Stimulated activated naive CD8-positive, alpha-beta T cell treated with anti-CD3 and anti-CD28 coated beads, Interleukin-15, amount 100 ng/mL, for 72 hours (primary cell): ENCODE measurements at regions not wholly inside any gene's neighbourhood (a gene's known extent, or its start where the extent isn't known, plus 50 kb on each side); places are given as distances from the start of the nearest gene placed in this dataset.

ENCODE experiments used
- ATAC-seq: fragments of 150-1000 bp; cut with Tn5 transposase; 2 replicates; pipeline ENCODE4 v1.10.0; 2021; ENCODE audit warnings: mild to moderate bottlenecking, moderate library complexity
- DNase-seq, 2 donors: peaks; one replicate each; pipeline ENCODE4 v3.0.0; 2021 to 2022
- H3K27ac Mint-ChIP-seq, 2 donors: one replicate each; pipeline ENCODE4 v1.8.0; 2022; ENCODE audit warnings: mild to moderate bottlenecking in 2 of 2, mixed read lengths in 2 of 2, moderate library complexity in 2 of 2
- H3K27me3 Mint-ChIP-seq: one replicate; pipeline ENCODE4 v1.8.0; 2022; ENCODE audit warnings: mixed read lengths
- H3K4me1 Mint-ChIP-seq: one replicate; pipeline ENCODE4 v1.8.0; 2022; ENCODE audit warnings: mild to moderate bottlenecking, mixed read lengths
- H3K4me3 Mint-ChIP-seq, 2 donors: one replicate each; pipeline ENCODE4 v1.8.0; 2022; ENCODE audit warnings: mild to moderate bottlenecking in 2 of 2, mixed read lengths in 2 of 2, moderate library complexity in 1 of 2
- H3K9me3 Mint-ChIP-seq, 2 donors: one replicate each; pipeline ENCODE4 v1.8.0; 2022; ENCODE audit warnings: mixed read lengths in 2 of 2

DNA sequence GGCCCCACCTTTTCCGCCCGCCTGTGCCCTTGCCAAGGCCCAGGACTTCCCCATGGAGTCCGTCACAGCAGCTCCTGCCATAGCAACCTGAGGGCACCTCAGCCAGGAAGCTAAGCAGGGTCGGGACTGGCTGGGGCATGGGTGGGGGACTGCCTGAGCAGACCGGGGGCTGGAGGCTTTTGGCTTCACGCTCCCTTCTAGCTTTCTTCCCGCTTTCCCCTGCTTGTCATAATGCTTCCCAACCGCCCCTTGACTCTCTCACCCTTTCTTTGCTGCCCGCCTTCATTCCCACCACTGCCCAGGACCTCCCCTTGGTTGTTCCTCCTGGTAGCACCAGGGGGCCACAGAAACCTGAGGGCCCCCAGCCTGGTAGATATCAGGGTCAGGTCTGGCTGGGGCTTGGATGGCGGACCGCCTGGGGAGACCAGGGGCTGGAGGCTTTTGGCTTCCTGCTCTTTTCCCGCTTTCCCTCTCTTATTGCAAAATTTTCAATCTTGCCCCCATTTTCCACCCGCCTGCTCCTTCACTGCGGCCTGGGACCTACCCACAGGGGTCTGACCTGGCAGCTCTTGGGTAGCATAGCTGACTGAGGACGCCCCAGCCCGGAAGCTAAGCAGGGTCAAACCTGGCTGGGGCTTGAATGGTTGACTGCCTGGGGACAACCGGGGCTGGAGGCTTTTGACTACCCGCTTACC, 2287.7 kb downstream of the TP53TG3F start:
- Mint-ChIP-seq H3K27ac (no peak overlapping the region), H3K9me3 (peaks cover 29 to 85% of the 10 kb centered on the region in 2 donors), H3K4me1 (no peaks in the 10 kb centered on the region), H3K27me3 (no peaks in the 10 kb centered on the region), H3K4me3 (no peak overlapping the region)
- no peak for DNase-seq
- ATAC-seq: no peak

GRCh38 chr16:35747658-35748455, 2288.4 kb downstream of the TP53TG3F start:
- Mint-ChIP-seq H3K27ac (peak overlapping the region in 1 of 2 donors; percentile 61), H3K9me3 (peaks cover 22 to 85% of the 10 kb centered on the region in 2 donors), H3K4me1 (no peaks in the 10 kb centered on the region), H3K4me3 (no peak overlapping the region), H3K27me3 (no peaks in the 10 kb centered on the region)
- ATAC-seq (no peak), DNase-seq (no peak)

DNA sequence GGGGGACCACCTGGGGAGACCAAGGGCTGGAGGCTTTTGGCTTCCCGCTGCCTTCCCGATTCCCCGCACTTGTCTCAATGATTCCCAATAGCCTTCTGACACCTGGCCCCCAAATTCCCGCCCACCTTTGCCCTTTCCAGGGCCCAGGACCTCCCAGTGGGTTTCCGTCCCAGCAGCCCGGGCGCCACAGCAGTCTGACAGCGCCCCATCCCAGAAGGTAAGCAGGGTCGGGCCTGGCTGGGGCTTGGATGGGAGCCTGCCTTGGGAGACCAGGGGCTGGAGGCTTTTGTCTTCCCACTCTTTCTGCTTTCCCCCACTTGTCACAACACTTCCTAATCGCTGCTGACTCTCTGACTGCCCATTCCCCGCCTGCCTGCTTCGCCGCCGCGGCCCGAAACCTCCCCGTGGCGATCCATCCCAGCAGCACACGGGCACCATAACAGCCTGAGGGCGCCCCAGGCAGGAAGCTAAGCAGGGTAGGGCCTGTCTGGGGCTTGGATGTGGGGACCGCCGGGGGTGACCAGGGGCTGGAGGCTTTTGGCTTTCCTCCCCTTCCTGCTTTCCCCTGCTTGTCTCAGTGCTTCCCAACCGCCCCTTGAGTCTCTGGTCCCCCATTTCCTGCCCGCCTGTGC, 2289.3 kb downstream of the TP53TG3F start:
- Mint-ChIP-seq H3K4me3 (no peak overlapping the region), H3K4me1 (no peaks in the 10 kb centered on the region), H3K9me3 (peaks cover 17 to 90% of the 10 kb centered on the region in 2 donors)

DNA sequence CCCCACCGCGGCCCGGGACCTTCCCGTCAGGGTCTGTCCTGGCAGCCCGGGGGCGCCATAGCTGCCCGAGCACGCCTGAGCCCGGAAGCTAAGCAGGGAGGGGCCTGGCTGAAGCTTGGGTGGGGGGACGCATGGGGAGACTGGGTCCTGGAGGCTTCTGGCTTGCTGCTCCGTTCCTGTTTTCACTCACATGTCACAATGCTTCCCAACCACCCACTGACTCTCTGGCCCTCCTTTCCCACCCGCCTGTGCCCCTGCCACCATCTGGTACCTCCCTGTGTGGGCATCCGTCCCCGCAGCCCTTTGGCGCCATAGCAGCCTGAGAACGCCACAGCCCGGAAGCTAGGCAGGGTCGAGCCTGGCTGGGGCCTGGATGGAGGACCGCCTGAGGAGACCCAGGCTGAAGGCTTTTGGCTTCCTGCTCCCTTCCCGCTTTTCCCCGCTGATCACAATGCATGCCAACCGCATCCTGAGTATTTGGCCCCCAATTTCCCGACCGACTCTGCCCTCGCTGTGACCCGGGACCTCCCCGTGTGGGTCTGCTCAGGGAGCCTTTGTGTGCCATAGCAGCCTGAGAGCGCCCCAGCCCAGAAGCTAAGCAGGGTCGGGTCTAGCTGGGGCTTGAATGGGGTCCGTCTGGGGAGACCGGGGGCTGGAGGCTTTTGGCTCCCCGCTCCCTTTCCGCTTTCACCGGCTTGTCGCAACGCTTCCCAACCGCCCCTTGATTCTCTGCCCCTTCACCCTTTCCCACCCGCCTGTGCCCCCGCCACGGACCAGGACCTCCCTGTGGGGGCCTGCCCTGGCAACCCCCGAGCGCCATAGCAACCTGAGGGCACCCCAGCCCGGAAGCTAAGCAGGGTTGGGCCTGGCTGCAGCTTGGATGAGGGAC, 2290.1 kb downstream of the TP53TG3F start:
- H3K4me1 Mint-ChIP-seq: no peaks in the 10 kb centered on the region
- no peak overlapping the region for H3K27ac Mint-ChIP-seq
- no peak for ATAC-seq

More for the DNA sequence above, 2289.3 kb downstream of the TP53TG3F start:
- DNase-seq: no peak
- no peak for ATAC-seq
- no peak overlapping the region for H3K27ac Mint-ChIP-seq
- no peaks in the 10 kb centered on the region for H3K27me3 Mint-ChIP-seq

GRCh38 chr16:35750157-35750689, 2290.8 kb downstream of the TP53TG3F start:
- Mint-ChIP-seq H3K27ac (no peak overlapping the region), H3K27me3 (no peaks in the 10 kb centered on the region), H3K9me3 (peaks cover 5 to 86% of the 10 kb centered on the region in 2 donors), H3K4me1 (no peaks in the 10 kb centered on the region), H3K4me3 (no peak overlapping the region)
- no peak for ATAC-seq
- DNase-seq: no peak

More for the DNA sequence above, 2290.1 kb downstream of the TP53TG3F start:
- peaks cover 10 to 86% of the 10 kb centered on the region in 2 donors for H3K9me3 Mint-ChIP-seq
- no peaks in the 10 kb centered on the region for H3K27me3 Mint-ChIP-seq
- H3K4me3 Mint-ChIP-seq: no peak overlapping the region
- no peak for DNase-seq

DNA sequence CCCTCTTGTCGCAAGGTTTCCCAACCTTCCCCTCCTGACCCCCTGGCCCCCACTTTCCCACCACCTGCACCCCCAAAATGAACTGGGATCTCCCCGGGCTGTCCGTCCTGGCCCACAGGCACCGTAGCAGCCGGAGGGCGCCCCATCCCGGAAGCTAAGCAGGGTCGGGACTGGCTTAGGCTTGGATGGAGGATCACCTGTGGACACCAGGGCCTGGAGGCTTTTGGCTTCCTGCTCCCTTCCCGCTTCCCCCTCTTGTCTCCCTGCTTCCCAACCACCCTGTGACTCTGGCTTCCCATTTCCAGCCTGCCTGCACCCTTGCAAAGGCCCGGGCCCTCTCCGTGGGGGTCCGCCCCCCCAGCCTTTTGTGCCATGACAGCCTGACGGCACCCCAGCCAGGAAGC, 2291.3 kb downstream of the TP53TG3F start:
- no peak overlapping the region for H3K4me3 Mint-ChIP-seq
- H3K9me3 Mint-ChIP-seq: peaks cover 3 to 85% of the 10 kb centered on the region in 2 donors
- no peaks in the 10 kb centered on the region for H3K4me1 Mint-ChIP-seq
- DNase-seq: no peak
- ATAC-seq: no peak
- no peaks in the 10 kb centered on the region for H3K27me3 Mint-ChIP-seq
- H3K27ac Mint-ChIP-seq: no peak overlapping the region

DNA sequence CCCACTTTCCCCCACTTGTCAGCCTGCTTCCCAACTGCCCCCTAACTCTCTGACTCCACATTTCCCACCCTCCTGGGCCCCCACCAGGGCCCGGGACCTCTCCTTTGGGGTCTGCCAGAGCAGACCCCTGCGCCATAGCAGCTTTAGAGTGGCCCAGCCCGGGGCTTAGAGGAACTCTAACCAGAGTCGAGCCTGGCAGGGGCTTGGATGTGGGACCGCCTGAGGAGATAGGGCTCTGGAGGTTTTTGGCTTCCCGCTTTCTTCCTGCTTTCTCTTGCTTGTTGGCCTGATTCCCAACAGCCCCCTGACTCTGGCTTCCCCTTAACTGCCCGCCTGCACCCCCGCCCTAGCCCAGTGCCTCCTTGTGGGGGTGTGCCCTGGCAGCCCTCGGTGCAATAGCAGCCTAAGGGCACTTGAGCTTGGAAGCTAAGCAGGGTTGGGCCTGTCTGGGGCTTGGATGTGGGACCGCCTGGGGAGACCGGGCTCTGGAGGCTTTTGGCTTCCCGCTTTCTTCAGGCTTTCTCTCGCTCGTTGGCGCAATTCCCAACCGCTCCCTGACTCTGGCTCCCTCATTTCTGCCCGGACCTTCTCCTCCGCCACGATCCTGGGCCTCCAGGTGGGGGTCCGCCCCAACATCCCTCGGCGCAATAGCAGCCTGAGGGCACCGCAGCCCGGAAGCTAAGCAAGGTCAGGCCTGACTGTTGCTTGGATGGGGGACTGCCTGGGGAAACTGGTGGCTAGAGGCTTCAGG, 2292.0 kb downstream of the TP53TG3F start:
- H3K4me1 Mint-ChIP-seq: no peaks in the 10 kb centered on the region
- DNase-seq (no peak), ATAC-seq (no peak)
- no peaks in the 10 kb centered on the region for H3K27me3 Mint-ChIP-seq
- H3K27ac Mint-ChIP-seq: no peak overlapping the region
- H3K4me3 Mint-ChIP-seq: no peak overlapping the region
- peaks cover 3 to 78% of the 10 kb centered on the region in 2 donors for H3K9me3 Mint-ChIP-seq

DNA sequence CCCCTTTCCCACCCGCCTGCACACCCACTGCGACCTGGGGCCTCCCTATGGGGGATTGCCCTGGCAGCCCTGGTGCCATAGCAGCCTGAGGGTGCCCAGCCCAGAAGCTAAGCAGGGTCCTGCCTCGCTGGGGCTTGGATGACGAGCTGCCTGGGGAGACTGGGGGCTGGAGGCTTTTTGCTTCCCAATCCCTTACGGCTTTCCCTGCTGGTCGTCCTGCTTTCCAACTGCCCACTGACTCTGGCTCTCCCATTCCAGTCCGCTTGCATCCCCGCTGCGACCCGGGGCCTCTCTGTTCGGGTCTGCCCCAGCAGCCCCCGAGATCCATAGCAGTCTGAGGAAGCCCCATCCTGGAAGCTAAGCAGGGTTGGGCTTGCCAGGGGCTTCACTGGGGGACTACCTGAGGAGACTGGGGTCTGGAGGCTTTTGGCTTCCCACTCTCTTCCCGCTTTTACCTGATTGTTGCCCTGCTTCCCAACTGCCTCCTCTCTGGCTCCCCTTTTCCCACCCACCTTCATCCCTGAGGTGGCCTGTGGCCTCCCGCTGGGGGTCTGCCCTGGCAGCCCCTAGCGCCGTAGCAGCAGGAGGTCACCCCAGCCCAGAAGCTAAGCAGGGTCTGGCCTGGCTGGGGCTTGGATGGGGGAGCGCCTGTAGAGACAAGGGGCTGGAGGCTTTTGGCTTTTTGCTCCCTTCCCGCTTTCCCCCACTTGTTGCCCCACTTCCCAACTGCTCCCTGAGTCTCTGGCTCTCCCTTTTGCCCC, 2292.8 kb downstream of the TP53TG3F start:
- Mint-ChIP-seq H3K9me3 (peaks cover 3 to 73% of the 10 kb centered on the region in 2 donors), H3K27ac (no peak overlapping the region), H3K4me3 (no peak overlapping the region), H3K4me1 (no peaks in the 10 kb centered on the region), H3K27me3 (no peaks in the 10 kb centered on the region)
- DNase-seq (no peak), ATAC-seq (no peak)

DNA sequence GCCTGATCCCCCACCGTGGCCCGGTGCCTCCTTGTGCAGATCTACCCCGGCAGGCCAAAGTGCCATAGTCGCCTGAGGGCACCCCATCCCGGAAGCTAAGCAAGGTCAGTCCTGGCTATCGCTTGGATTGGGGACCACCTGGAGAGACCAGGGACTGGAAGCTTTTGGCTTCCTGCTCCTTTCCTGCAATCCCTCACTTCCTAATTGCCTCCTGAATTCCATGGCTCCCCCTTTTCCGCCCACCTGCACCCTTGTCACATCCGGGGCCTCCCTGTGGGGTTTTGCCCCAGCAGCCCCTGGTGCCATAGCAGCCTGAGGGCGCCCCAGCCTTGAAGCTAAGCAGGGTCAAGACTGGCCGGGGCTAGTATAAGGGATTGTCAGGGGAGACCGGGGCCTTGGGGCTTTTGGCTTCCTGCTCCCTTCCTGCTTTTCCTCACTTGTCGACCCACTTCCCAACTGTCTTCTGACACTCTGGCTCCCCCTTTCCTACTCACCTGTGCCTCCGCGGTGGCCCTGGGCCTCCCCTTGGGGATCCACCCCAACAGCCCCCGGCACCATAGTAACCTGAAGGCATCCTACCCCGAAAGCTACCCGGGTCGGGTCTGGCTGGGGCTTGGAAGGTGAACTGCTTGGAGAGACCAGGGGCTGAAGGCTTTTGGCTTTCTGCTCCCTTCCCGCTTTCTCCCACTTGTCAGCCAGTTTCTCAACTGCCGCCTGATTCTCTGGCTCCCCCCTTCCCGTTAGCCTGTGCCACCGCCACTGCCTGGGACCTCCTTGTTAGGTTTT, 2293.6 kb downstream of the TP53TG3F start:
- Mint-ChIP-seq H3K9me3 (peaks cover 3 to 66% of the 10 kb centered on the region in 2 donors), H3K4me3 (no peak overlapping the region), H3K4me1 (no peaks in the 10 kb centered on the region), H3K27me3 (no peaks in the 10 kb centered on the region), H3K27ac (no peak overlapping the region)
- ATAC-seq: no peak
- DNase-seq: no peak

- no peak overlapping the region for H3K27ac Mint-ChIP-seq
- DNase-seq (no peak), ATAC-seq (no peak)
- no peak overlapping the region for H3K4me3 Mint-ChIP-seq
- no peaks in the 10 kb centered on the region for H3K27me3 Mint-ChIP-seq
- no peaks in the 10 kb centered on the region for H3K4me1 Mint-ChIP-seq
- peaks cover 3 to 58% of the 10 kb centered on the region in 2 donors for H3K9me3 Mint-ChIP-seq
These were observed 2294.4 kb downstream of the TP53TG3F start for GRCh38 chr16:35753559-35754390.

- no peak for ATAC-seq
- no peak for DNase-seq
- Mint-ChIP-seq H3K27ac (peak overlapping the region in 1 of 2 donors; percentile 38), H3K9me3 (peaks cover 3 to 50% of the 10 kb centered on the region in 2 donors), H3K27me3 (no peaks in the 10 kb centered on the region), H3K4me1 (no peaks in the 10 kb centered on the region), H3K4me3 (no peak overlapping the region)
These were observed 2295.3 kb downstream of the TP53TG3F start for GRCh38 chr16:35754391-35755369.
